ENCODE measurements at regions not wholly inside any gene's neighbourhood (a gene's known extent, or its start where the extent isn't known, plus 50 kb on each side); places are given as distances from the start of the nearest gene placed in this dataset.

DNA sequence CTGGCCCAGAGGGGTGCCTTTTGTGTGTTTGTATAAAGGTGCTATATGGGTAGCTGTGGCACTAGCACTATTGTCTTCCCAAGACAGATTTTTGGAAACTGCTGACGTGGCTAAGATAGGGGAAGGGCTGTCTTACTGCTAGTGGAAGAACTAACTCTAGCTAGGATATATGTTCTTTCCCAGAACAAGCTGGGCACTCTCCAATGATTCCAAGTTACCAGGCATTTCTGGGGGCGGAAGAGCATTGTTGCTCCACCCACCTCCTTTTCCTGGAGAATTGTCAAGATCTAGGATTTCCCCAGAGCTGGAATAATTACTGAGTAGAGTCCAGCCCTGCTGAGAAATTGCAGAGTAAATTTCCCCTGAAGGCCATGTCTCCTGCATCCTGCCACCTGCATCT, 408.3 kb downstream of the KLF5 start:
- no peaks in the 10 kb centered on the region for H3K9me2 ChIP-seq (replicated peaks; ENCODE audit: low read length)
- BruUV-seq (replicated peaks), result no TSS peak
- H3K9ac ChIP-seq (ENCODE audit: low read length), result peak overlapping the region; percentile 50
- POLR2A ChIA-PET (ENCODE audit: unreplicated experiment), result no interaction called here
- no peaks in the 10 kb centered on the region for H3K9me3 ChIP-seq (ENCODE audit: low read length)
- CTCF ChIA-PET, result no interaction called here
- H3K4me2 ChIP-seq (ENCODE audit: low read length), result 0 out of 2 replicates have a peak overlapping the region, but pooled peaks have one; percentile 63
- TF ChIP-seq EZH2phosphoT487 (IDR thresholded peaks at IDR 0.05; ENCODE audit: borderline replicate concordance, low read length), result no peak
- no peak for TF ChIP-seq EZH2 (IDR thresholded peaks at IDR 0.05; ENCODE audit: low read length, unreplicated experiment)
- TF ChIP-seq, protein P1, sequence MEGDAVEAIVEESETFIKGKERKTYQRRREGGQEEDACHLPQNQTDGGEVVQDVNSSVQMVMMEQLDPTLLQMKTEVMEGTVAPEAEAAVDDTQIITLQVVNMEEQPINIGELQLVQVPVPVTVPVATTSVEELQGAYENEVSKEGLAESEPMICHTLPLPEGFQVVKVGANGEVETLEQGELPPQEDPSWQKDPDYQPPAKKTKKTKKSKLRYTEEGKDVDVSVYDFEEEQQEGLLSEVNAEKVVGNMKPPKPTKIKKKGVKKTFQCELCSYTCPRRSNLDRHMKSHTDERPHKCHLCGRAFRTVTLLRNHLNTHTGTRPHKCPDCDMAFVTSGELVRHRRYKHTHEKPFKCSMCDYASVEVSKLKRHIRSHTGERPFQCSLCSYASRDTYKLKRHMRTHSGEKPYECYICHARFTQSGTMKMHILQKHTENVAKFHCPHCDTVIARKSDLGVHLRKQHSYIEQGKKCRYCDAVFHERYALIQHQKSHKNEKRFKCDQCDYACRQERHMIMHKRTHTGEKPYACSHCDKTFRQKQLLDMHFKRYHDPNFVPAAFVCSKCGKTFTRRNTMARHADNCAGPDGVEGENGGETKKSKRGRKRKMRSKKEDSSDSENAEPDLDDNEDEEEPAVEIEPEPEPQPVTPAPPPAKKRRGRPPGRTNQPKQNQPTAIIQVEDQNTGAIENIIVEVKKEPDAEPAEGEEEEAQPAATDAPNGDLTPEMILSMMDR (conservative IDR thresholded peaks at IDR 0.05; ENCODE audit: low read depth, low read length), result no peak
- DNase-seq (no peak), ATAC-seq (no peak)
- H3K36me3 ChIP-seq (ENCODE audit: low read depth, low read length), result no peaks in the 10 kb centered on the region
- H3F3A ChIP-seq (ENCODE audit: low read length, unreplicated experiment), result no peaks in the 10 kb centered on the region
- H3K27ac ChIP-seq (ENCODE audit: low read length), result peak overlapping the region; percentile 97
- peaks cover 31% of the 10 kb centered on the region for H3K4me1 ChIP-seq (ENCODE audit: insufficient read depth, low read length)
- intact Hi-C loops (cut with micrococcal nuclease), result loop anchor here (5.0 to 10.0 kb wide), 3 partner anchors 128 to 205 kb away; no protein-coding TSS in a partner anchor
- H2AFZ ChIP-seq (ENCODE audit: low read length), result no peak overlapping the region
- H3K79me2 ChIP-seq (ENCODE audit: low read length), result no peaks in the 10 kb centered on the region
- no peaks in the 10 kb centered on the region for H4K20me1 ChIP-seq (ENCODE audit: low read length)
- H3K4me3 ChIP-seq (ENCODE audit: low read length), result no peak overlapping the region
- no peaks in the 10 kb centered on the region for H3K27me3 ChIP-seq (ENCODE audit: low read length)

DNA sequence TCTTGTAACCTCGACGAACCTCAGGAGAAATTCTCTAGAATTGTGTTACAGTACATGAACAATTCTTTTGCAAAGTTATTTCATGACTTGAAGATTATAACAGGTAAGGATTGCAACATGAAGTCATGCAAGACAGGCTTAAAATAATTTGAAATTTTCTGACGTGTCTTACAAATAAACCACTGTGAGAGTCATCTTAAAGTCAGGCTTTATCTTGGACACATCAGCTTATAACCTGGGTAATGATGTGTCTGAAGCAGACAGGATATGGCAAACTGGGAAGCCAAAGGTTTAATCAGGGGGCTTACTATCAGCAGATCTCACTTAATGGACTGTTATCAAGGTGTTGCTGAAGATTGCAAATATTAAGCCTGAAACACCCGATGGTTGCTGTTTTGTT, 407.8 kb downstream of the KLF5 start:
- H2AFZ ChIP-seq (ENCODE audit: low read length), result peak overlapping the region; percentile 17; the same call in 1 of the 2 replicates
- H3K36me3 ChIP-seq (ENCODE audit: low read depth, low read length), result no peaks in the 10 kb centered on the region
- no peaks in the 10 kb centered on the region for H3F3A ChIP-seq (ENCODE audit: low read length, unreplicated experiment)
- H3K27ac ChIP-seq (ENCODE audit: low read length), result peak overlapping the region; percentile 97
- no peaks in the 10 kb centered on the region for H3K79me2 ChIP-seq (ENCODE audit: low read length)
- no peaks in the 10 kb centered on the region for H3K9me3 ChIP-seq (ENCODE audit: low read length)
- H4K20me1 ChIP-seq (ENCODE audit: low read length), result no peaks in the 10 kb centered on the region
- H3K9ac ChIP-seq (ENCODE audit: low read length), result peak overlapping the region; percentile 69
- no TSS peak for BruUV-seq (replicated peaks)
- ATAC-seq, result peak; percentile 28
- ChIA-PET CTCF (interaction anchor here (0.6 kb wide), 1 partner anchor 243 kb away, joined by 6 read pairs; no protein-coding TSS in a partner anchor), POLR2A (ENCODE audit: unreplicated experiment) (interaction anchor here (0.5 kb wide), 1 partner anchor 220 kb away, joined by 3 read pairs; no protein-coding TSS in a partner anchor)
- DNase-seq, result peak; percentile 50
- no peaks in the 10 kb centered on the region for H3K9me2 ChIP-seq (replicated peaks; ENCODE audit: low read length)
- intact Hi-C loops (cut with micrococcal nuclease), result loop anchor here (5.0 to 10.0 kb wide), 3 partner anchors 128 to 206 kb away; no protein-coding TSS in a partner anchor
- peak overlapping the region; percentile 63 for H3K4me2 ChIP-seq (ENCODE audit: low read length)
- TF ChIP-seq EZH2phosphoT487 (IDR thresholded peaks at IDR 0.05; ENCODE audit: borderline replicate concordance, low read length) (no peak), EZH2 (IDR thresholded peaks at IDR 0.05; ENCODE audit: low read length, unreplicated experiment) (no peak)
- TF ChIP-seq, protein P1 (conservative IDR thresholded peaks at IDR 0.05; ENCODE audit: low read depth, low read length), result no peak
- H3K4me1 ChIP-seq (ENCODE audit: insufficient read depth, low read length), result peaks cover 31% of the 10 kb centered on the region
- no peak overlapping the region for H3K4me3 ChIP-seq (ENCODE audit: low read length)
- no peaks in the 10 kb centered on the region for H3K27me3 ChIP-seq (ENCODE audit: low read length)

DNA sequence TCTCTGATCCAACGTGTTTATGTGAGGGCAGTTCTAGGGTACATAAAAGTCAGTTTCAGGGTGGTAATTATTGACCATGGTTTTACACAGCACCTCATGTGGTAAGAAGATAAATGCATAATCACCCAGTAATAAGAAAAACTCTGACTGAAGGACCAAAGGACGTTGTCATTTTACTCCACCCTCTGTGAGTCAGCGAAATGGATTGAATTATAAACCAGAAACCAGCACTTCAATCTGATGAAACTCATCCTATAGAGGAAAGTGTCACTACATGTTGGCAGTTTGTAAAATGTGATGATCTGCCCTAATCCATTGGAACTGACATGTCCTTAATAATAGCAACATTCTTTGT, 406.8 kb downstream of the KLF5 start:
- H3K9ac ChIP-seq (ENCODE audit: low read length), result peak overlapping the region; percentile 69
- peak overlapping the region; percentile 63 for H3K4me2 ChIP-seq (ENCODE audit: low read length)

More for the DNA sequence above, 406.8 kb downstream of the KLF5 start:
- no TSS peak for BruUV-seq (replicated peaks)
- H3K27ac ChIP-seq (ENCODE audit: low read length), result peak overlapping the region; percentile 97
- no peaks in the 10 kb centered on the region for H3K36me3 ChIP-seq (ENCODE audit: low read depth, low read length)
- POLR2A ChIA-PET (ENCODE audit: unreplicated experiment), result no interaction called here
- no peaks in the 10 kb centered on the region for H3K9me2 ChIP-seq (replicated peaks; ENCODE audit: low read length)
- H3F3A ChIP-seq (ENCODE audit: low read length, unreplicated experiment), result no peaks in the 10 kb centered on the region
- TF ChIP-seq, protein P1 (conservative IDR thresholded peaks at IDR 0.05; ENCODE audit: low read depth, low read length), result no peak
- TF ChIP-seq EZH2 (IDR thresholded peaks at IDR 0.05; ENCODE audit: low read length, unreplicated experiment) (no peak), EZH2phosphoT487 (IDR thresholded peaks at IDR 0.05; ENCODE audit: borderline replicate concordance, low read length) (no peak)
- no peaks in the 10 kb centered on the region for H3K9me3 ChIP-seq (ENCODE audit: low read length)
- peaks cover 31% of the 10 kb centered on the region for H3K4me1 ChIP-seq (ENCODE audit: insufficient read depth, low read length)
- peak overlapping the region; percentile 58 for H2AFZ ChIP-seq (ENCODE audit: low read length)
- no peaks in the 10 kb centered on the region for H4K20me1 ChIP-seq (ENCODE audit: low read length)
- ATAC-seq (peak; percentile 84), DNase-seq (peak; percentile 85)
- no peaks in the 10 kb centered on the region for H3K79me2 ChIP-seq (ENCODE audit: low read length)
- intact Hi-C loops (cut with micrococcal nuclease), result loop anchor here (1.0 to 10.0 kb wide), 5 partner anchors 36 to 207 kb away; no protein-coding TSS in a partner anchor
- CTCF ChIA-PET, result no interaction called here
- no peak overlapping the region for H3K4me3 ChIP-seq (ENCODE audit: low read length)
- H3K27me3 ChIP-seq (ENCODE audit: low read length), result no peaks in the 10 kb centered on the region

Data from PC-3 (cell line).